Activated T-cell treated with anti-CD3 and anti-CD28 coated beads for 48 hours (primary cell): ENCODE measurements at regions not wholly inside any gene's neighbourhood (a gene's known extent, or its start where the extent isn't known, plus 50 kb on each side); places are given as distances from the start of the nearest gene placed in this dataset.
"Not testable (repeated sequence)": the region's sequence is repeated elsewhere in the genome, so short reads cannot be mapped to it uniquely, and the experiment has no call there.

ENCODE experiments used
- DNase-seq: peaks from one replicate; pipeline ENCODE4 v3.0.0-alpha.2; 2020; ENCODE audit warnings: low read depth

DNA sequence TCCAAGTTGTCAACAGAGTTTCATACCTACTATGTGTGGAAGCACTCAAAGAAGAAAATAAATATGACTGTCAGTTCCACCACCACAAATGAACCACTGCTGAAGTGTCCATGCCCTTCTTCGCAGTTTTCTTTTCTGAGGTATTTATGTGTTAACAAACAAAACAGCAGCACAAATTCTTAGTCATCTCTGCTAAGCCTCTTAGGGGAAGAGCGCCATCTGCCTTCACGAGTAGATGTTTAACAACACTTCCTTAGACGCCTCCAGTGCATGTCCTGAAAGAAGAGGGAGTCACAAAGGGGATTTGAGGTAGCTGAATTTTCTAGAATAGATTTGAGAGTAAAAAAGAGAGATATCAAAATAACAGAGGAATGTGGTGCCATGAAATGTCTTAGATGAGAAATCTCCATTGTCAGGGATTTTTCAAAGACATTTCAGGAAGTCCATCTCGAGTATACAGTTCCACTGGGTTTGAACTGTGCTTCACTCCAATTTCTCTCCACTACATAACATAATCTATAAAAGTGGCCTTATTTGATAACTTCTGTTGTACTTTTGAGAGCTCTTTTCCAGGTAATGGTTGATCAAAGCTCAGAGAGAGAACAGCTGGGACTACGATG is 775.3 kb upstream of the POM121L12 start:
- DNase-seq: no peak

DNA sequence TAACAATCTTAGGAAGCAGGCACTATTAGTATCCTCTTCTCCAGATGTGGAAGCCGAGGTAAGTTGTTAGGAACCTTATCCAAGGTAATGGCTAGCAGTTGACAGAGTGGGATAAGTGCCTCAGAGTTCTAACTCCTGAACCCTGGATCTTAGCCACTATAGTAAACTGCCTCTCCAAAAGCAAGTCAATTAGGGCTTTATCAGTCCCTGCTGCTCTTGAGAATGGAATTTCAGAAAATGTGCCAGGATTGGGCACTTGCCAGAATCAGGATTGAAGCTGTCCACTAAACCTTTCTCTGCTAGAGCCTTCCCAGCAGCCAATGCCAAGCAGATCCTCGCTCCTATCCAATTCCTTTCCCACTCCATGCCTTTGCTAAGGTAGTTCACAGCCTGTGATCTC is 777.5 kb upstream of the POM121L12 start:
- DNase-seq: no peak

DNA sequence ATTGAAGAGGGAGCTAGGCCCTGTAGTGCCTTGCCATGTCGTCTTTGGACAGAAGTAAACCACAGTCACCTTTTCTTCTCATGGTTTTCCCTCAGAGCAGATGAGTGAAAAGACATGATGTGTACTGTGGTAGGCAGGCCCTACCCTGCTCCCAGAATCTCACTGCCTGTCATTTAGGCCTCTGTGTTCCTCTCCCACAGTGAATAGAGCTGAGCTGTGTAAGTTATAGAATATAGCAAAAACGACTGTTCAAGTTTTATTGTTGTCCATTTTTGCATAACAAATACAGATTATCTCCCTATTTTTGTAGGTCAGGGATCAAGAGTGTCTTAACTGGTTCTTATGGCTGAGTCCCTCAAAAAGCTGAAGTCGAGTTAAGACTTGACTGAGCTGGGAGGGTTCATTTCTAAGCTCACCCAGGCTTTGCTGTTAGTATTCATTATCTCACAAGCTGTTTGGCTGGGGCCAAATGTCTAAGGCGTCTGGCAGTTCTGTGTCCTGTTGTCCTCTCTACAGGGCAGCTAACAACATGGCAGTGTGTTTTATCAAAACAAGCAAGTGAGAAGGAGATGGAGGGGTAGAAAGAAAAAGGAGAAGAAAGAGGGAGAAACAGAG is 780.9 kb upstream of the POM121L12 start:
- DNase-seq: no peak

DNA sequence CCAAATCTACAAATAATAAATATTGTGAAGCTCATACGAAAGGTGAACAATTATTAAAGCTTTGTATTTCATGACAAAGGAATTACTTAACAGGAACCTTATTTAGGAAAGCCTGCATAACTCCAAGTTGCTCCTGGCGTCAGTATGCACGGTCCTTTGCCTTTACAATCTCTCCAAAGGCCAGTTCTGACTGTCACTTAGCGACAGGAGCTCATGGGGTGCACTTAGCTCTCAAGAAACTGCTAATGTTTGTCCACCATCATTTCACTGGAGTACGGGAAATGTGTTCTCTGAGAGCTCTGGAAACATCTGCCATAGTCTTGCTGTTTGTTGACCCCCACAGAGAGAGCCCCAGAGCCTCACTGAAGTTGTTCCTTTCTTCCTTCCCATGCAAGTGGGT is 781.5 kb upstream of the POM121L12 start:
- no peak for DNase-seq

DNA sequence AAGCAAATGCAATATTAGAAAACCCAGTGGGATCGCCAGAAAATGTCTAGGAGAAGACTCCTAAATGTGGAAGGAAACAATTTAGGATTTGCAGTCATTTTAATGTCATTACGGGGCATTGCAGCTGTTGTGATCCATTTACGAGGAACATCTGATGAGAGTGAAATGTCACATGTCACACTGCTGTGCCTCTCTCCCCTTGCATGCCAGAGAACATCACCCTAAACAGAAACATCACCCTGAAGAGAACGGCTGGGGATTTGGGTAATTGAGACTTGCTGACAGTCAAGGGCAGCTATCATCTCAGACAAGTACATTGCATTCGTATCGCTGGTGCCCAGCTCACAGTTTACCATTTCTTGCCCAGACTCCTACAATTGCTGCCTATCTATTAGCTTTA is 785.7 kb upstream of the POM121L12 start:
- DNase-seq: no peak

DNA sequence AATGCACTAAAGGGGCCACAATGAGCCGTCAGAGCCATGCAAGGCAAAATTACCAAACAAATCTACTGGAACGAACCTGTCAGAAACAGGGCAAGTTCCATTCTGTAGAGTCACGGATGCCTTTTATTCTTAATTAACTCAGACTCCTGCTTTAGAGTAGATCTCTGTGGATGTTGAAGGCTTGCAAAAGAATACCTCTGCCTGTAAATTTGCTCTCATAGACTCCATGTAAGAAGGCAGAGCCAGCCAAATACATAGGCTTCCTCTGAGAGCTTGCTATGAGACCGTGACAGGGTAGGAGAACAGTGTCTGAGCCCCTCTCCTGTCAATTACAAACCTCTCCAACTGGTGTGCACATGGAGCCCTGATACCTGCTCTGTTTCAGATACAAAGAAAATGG is 787.9 kb upstream of the POM121L12 start:
- DNase-seq: no peak

DNA sequence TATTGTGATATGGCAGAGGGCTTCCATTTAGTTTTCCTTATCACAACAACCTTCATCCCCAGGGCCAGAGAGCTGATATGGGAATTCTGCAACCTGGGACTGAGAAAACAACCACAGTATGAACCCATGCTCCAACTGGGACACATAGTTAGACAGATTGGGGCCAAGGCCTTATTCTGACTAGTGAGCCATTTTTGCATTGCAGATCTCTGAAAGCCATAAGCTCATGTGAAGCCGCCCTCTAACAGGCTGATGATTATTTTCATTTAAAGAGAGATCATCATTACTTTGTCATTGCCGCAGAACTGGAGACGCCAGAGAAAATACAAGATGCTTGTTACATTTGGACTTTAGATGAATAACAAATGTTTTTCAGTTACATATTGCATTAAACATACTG is 791.7 kb upstream of the POM121L12 start:
- DNase-seq: no peak

DNA sequence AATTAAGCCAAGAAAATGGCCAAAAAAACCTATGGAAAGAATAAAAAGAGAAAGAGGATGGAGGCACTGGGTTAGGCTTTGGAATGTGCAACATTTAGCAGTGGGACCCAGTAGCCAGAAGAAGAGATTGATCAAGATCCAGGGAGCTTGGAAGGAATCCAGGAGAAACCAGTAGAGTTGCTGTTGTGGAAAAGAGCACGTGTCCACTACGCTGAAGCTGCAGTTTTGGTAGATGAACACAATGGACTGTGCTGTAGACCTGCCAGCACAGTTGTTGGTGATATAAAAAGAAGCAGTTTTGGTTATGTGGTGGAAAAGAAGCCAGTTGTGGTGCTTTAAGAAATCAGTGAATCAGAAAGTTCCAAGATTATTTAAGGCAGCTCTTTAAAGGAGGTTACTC is 802.2 kb upstream of the POM121L12 start:
- DNase-seq: no peak

DNA sequence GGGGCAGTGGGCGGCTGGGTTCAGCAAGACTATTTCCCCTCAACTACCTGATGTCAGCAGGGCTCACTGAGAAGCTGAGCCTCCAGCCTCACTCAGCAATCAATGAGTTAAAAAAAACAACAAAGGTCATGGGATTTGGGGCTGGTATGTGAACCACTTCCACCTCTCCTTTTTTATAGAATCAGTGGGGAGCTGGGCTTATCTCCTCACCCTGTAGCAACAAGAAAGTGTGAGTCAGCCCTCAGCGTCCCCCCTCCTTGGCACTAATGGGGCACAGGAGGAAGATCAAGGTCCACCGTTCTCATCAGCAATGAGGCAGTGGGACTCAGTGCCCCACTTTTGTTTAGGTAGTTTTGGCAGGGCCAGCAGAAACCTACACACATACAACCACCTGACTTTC is 823.5 kb upstream of the POM121L12 start:
- no peak for DNase-seq

DNA sequence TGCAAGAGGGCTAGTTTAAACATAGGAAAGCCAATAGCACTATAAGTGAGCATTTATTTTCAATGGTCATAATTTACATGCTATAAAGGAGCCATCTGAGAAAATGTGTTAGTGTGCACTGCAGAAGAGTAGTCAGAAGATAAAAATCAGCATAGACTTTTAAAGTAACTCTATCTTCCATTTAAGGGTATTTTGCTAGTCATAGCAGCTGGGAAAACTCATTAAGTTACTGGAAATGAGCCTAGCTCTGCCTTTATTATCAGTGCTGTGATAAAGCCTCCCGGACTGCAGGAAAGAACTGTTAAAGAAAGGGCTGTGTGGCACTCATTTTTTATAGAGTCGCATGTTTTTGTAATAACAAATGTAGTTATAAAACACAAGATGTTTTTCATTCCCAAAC is 825.8 kb upstream of the POM121L12 start:
- no peak for DNase-seq

DNA sequence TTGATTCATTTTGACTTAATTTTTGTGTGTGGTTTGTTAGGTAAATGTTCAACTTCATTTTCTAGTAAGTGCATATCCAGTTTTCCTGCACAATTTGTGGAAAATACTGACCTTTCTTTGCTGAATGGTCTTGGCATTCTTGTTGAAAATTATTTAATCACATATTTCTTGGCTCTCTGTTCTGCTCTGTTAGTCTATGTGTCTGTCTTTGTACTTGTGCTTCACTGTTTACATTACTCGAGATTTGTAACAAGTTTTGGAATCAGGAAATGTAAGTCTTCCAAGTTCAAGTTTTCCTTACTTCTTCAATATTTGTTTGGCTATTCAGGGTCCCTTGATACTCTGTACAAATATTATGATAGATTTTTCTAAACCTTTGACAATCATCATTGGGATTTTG is 838.2 kb upstream of the POM121L12 start:
- no peak for DNase-seq

DNA sequence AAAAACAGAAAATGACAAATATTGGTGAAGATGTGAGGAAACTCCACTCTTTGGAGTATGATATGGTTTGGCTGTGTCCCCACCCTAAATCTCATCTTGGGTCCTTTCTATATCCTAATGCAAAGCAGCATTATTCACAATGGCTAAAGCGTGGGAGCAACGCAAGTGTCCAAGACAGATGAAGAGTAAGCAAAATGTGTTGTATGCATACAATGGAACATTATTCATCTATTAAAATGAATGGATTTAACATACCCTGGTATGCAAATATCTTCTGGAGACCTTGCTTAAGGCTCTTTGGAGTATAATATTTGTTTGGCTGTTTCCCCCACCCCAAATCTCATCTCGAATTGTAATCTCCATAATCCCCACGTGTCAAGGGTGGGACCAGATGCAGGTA is 839.8 kb upstream of the POM121L12 start:
- DNase-seq: no peak

DNA sequence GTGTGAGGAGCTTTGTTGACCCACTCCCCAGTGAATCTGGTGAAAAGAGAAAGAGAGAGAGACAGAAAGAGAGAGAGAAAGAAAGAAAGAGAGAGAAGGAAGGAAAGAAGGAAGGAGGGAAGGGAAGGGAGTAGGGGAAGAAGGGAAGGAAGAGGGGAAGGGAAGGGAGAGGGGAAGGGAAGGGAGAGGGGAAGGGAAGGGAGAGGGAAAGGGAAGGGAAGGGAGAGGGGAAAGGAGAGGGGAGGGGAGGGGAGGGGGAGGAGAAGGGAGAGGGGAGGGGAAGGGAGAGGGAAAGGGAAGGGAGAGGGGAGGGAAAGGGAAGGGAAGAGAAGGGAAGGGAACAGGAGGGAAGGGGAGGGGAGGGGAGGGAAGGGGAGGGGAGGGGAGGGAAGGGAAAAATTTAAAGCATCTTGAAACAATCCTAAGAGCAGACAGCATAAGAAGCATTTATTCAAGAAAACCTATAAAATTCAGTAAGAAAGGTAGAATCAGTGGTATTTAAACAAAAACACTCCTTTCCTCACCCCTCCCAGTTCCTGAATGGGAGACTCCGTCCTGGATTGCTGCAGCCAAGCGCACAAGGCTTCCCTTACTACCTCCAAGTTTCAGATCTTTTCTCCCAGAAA is 846.2 kb upstream of the POM121L12 start:
- no peak for DNase-seq

DNA sequence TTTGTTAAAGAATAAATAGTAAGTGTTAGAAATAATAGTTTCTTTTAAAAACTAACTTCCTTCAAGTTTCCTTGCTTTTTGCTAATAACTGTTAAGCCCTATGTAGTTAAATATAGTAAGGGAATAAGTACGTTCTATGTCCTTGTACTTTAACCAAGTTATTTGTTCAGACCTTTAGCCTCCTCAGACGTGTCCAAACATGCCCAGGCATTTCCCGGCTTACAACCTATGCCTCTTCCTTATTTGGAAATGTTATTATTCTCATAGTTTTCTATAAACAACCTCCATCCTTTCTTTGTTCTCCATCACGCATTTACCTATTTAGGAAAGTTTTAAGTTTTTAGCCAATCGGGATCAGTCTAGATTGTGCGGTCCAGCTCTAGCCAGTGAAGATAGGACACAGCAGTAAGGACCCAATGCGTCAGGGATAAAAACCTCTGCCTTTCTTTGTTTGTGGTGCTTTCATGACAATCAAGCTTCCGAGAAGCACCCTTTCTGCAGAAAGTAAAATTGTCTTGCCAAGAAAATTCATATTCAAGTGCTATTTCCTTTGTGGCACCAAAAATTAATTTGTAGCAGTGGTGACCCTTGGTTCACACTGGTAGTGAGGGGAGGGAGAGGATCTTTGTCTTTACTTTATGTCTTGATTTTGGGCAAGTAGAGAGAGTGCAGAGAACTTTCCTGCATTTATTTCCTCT is 851.3 kb upstream of the POM121L12 start:
- no peak for DNase-seq

DNA sequence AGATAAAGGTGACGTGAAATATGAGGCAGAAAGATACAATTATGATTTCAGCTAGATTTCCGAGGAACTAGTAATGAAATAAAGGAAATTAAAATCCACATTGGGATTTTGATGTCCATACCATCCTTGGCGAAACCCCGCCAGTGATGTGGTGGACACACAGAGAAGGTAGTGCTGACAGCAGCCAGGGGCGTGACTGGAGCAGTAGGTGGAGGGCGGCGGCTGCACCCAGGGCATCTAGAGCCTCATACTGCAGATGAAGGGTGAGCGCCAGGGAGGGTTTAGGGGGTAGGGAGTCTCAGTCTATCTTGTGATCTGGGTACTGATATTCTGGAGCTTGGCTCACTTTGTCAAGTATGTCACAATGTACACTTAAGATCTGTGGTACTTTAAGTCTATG is 855.5 kb upstream of the POM121L12 start:
- DNase-seq: no peak

DNA sequence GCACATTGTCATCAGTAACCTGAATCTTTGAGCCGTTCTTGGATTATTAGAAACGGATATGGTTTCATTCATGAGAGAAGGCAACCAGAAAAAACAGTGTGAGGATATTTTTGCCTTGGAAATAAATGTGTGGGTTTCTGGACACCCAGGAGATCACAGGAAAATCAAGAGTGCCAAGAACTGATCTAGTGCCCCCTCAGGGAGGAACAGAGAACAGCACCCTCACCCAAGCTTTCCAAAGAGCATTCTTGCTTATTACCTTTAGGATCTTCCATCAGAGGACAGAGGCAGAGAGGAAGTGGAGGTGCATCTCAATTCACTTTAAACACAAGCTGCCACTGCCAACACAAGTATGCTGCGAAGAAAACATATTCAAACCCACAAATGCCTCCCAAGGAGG is 851.5 kb upstream of the COBL start:
- no peak for DNase-seq

DNA sequence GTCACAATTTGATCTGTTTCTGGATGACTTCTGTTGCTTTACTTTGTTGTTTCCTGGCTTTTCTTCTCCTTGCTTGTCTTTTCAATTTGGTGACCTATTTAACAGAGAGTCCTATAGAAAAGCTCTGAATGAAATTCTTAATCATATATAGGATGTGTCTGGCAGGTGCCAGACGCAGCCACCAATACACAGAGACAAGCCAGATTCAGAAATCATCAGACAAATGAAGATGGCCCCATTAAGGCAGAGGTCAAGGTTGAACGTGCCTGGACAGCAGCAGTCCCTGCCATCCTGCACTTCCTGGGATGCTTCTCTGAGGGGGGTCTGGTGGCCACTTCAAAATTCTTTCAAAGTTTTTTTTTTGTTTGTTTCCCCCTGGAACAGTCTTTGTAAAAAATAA is 846.7 kb upstream of the COBL start:
- no peak for DNase-seq

DNA sequence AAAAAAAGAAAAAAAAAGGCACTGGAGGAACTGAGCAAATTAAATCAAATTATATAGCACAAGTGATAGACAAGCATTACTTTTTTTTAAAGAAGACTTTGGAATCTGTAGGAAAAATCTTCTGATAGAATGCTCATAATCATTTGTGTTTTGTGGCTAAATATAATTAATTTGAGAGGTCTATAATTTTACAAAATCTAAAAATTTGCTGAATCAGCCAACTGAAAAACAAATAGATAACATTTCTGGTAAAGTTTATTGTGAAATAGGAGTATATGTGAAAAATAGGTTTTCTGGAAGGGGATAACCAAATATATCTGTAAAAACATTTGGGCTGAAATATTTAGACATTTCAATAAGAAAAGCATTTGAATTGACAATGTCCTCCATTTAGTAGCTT is 844.9 kb upstream of the COBL start:
- no peak for DNase-seq

DNA sequence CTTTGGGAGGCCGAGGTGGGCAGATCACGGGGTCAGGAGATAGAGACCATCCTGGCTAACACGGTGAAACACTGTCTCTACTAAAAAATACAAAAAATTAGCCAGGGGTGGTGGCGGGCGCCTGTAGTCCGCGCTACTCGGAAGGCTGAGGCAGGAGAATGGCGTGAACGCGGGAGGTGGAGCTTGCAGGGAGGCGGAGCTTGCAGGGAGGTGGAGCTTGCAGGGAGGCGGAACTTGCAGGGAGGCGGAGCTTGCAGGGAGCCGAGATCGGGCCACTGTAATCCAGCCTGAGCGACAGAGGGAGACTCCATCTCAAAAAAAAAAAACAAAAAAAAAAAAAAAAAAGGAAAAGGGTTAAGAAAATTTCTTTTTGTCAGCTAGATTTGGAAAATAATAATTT is 842.8 kb upstream of the COBL start:
- not testable (repeated sequence) for DNase-seq

DNA sequence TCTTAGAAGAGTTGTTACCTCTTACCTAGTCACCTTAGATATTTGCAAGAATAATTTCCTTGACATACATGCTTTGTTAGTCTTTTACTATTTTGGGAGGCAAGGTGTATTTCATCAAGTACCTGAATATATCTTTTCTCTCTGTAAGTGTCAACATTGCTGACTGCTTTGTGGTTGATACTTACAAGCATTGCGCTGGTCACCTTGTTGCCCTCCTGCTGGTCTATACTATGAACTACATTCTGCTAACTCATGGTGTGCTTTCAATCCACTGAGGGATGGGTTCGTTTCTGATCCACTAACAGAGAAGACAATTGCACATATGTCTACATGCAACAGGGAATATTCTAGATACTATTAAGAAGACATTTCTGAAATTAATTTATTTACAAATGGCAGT is 837.8 kb upstream of the COBL start:
- no peak for DNase-seq

DNA sequence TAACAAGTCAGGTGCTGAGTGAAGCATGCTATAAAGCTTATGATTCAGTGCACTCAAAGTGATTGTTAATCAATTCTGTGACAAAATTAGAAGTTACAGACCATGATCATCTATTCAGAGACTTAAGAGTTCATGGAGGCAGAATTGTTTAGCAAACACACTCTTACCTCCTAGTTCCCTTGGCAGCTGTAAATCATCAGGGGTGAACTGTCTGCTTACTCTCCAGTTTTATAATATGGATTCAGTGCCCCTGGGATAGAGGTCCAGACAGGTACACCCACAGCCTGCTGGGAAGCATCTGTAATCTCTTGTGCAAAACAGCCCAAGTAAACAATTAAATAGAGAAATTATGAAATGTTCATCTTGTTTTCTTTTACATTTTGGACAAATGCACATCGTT is 835.0 kb upstream of the COBL start:
- no peak for DNase-seq

DNA sequence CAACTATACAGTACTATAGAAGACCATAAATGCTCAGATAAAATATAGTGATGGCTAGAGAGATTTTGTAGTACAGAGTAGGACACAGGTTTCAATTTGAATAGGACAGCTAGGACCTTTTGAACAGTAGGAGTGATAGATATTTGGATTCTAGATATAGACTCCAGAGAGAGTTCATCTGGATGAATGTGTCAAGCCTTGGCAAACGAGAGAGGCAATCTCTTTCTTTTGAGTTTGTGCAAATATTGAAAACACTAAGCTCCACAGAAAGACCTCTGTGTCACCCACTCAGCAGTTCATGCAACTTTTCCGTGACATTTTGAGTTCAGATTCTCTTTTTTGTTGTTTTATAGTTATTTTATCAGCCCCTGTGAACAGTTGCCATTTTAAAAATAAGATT is 834.3 kb upstream of the COBL start:
- DNase-seq: no peak

DNA sequence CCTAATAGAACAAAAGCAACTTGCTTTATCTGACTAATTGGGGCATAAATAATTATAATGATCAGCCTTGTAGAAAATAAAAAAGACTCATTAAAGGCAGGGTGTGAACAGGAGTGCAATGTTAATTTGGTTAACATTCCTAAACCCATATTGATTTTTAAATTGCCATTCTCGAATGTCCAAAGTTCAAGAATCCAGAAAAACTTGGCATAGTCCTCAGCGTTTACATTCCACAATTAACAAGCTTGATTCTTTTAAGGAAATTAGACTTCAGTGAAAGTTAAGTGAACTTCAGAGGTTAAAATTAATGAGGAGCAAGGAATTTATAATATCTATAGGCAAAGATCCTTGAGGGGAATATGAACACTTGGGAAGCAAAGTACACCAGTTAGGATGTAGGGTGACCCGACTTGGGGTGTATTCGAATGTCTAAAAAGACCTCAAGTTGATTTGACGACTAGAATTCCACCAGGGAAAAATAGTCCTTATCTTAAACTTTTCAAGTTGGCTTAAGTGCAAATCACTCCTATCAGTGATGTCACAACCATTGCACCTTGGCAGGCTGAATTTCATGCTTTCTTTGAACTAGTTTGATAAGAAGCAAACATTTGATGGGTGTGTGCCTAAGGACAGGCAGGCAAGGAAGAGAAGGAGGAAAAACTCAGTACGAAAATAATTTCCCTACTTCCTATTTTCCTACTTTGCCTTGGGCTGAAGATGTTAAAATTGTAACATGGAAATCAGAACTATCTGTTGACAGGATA is 830.4 kb upstream of the COBL start:
- no peak for DNase-seq
